GM06990 (cell line): ENCODE measurements at regions not wholly inside any gene's neighbourhood (a gene's known extent, or its start where the extent isn't known, plus 50 kb on each side); places are given as distances from the start of the nearest gene placed in this dataset.
"Not testable (repeated sequence)": the region's sequence is repeated elsewhere in the genome, so short reads cannot be mapped to it uniquely, and the experiment has no call there.

ENCODE experiments used
- DNase-seq: peaks from one replicate; pipeline ENCODE4 v3.0.0-alpha.2; 2011; ENCODE audit not compliant: insufficient read length; ENCODE audit errors: extremely low read depth
- H3K27me3 ChIP-seq: replicated peaks from 2 replicates; pipeline ENCODE4 v1.6.0; 2011; ENCODE audit warnings: low read length; ENCODE audit not compliant: control insufficient read depth, insufficient read depth
- H3K36me3 ChIP-seq: 2 replicates; pipeline ENCODE4 v1.5.1; 2011; ENCODE audit warnings: low read length; ENCODE audit not compliant: control insufficient read depth, insufficient read depth
- H3K4me3 ChIP-seq: replicated peaks from 2 replicates; pipeline ENCODE4 v1.5.1; 2011; ENCODE audit warnings: low read depth, mild to moderate bottlenecking, control low read depth, low read length
- TF ChIP-seq, protein P1 (sequence below): IDR thresholded peaks from 2 replicates; pipeline ENCODE4 v1.5.1; 2011; ENCODE audit warnings: low read length, control low read depth, mild to moderate bottlenecking, inconsistent platforms; ENCODE audit not compliant: insufficient read depth, poor library complexity, severe bottlenecking

DNA sequence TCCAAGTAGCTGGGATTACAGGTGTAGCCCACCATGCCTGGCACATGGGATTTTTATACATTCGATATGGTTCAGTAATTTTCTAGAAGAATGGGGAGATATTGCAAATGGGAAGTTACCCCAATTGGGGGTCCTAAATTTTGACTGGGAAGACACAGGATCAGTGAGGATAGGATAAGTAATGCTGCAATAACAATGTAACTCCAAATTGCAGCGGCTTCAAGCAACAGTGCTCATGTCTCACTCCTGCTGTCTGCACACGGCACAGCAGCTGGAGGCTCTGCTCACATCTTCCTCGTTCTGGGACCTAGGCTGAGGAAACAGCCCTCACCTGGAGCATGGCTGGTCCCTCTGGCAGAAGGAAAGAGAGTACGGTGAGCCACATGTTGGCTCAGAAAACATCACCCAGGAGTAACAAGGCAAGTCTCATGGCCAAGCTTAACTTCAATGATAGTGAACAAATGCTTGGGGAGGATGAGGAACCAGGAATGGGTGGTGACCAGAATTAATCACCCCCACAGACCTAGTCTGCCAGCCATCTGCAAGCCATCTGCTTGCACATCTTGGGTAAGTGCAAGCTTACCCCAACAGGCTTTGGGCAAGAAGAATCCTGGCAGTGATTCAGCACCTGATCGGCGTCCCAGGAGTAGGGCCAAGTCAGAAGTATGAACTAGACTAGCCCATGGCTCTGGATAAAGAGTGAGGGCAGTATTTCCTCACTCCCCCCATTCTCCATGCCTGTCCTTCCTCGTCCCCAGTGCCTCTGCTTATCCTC lies 229.2 kb downstream of the COPRS start:
- TF ChIP-seq, protein P1, sequence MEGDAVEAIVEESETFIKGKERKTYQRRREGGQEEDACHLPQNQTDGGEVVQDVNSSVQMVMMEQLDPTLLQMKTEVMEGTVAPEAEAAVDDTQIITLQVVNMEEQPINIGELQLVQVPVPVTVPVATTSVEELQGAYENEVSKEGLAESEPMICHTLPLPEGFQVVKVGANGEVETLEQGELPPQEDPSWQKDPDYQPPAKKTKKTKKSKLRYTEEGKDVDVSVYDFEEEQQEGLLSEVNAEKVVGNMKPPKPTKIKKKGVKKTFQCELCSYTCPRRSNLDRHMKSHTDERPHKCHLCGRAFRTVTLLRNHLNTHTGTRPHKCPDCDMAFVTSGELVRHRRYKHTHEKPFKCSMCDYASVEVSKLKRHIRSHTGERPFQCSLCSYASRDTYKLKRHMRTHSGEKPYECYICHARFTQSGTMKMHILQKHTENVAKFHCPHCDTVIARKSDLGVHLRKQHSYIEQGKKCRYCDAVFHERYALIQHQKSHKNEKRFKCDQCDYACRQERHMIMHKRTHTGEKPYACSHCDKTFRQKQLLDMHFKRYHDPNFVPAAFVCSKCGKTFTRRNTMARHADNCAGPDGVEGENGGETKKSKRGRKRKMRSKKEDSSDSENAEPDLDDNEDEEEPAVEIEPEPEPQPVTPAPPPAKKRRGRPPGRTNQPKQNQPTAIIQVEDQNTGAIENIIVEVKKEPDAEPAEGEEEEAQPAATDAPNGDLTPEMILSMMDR, result no peak
- no peaks in the 10 kb centered on the region for H3K27me3 ChIP-seq
- DNase-seq, result no peak

DNA sequence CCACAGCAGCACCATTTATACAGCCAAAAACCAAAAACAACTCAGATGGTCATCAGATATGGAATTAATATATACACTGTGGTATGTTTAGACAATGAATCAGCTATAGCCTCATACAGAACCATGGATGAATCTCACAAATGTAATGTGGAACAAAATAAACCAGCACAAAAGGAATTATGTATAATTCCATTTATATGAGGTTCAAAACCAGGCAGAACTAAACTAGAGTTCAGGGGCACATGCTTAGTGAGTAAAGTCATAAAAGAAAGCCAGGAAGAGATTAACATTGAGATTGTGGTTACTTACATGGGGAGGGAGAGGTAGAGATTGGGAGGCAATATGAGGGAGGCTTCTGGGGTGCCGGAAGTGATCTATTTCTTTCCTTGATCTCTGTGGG lies 231.1 kb downstream of the COPRS start:
- DNase-seq, result no peak
- TF ChIP-seq, protein P1, result no peak
- Histone ChIP-seq H3K27me3 (no peaks in the 10 kb centered on the region), H3K4me3 (no peak overlapping the region), H3K36me3 (no peaks in the 10 kb centered on the region)

More for the DNA sequence above, 229.2 kb downstream of the COPRS start:
- no peak overlapping the region for H3K4me3 ChIP-seq
- no peaks in the 10 kb centered on the region for H3K36me3 ChIP-seq

GRCh38 chr17:31623990-31624389 lies 232.5 kb downstream of the RAB11FIP4 start:
- TF ChIP-seq, protein P1, result no peak

GRCh38 chr17:31622500-31622899 lies 231.0 kb downstream of the RAB11FIP4 start:
- H3K27me3 ChIP-seq, result no peaks in the 10 kb centered on the region
- H3K4me3 ChIP-seq, result no peak overlapping the region
- DNase-seq, result no peak
- TF ChIP-seq, protein P1, result no peak
- H3K36me3 ChIP-seq, result no peaks in the 10 kb centered on the region

More at GRCh38 chr17:31623990-31624389, 232.5 kb downstream of the RAB11FIP4 start:
- no peaks in the 10 kb centered on the region for H3K36me3 ChIP-seq
- no peaks in the 10 kb centered on the region for H3K27me3 ChIP-seq
- H3K4me3 ChIP-seq, result no peak overlapping the region
- DNase-seq, result no peak

DNA sequence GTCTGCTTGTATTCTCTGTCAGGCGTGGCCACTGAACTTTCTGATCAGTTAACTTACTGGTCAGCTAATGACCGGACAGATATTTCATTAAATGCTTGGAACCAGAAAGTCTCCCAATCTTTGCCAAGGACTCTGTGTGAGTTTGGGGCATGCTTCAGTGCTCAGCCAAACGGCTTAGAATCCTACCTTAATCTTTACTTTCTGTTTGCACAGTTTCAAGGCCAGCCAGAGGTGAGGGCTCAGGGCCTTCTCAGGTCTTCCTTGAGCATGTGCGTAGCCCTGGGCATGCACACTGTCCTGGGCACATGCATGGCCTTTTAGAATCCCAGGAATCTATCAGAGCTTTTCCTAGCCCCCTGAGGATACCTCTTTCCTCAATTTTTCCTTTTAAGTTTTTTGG lies 230.1 kb downstream of the RAB11FIP4 start:
- TF ChIP-seq, protein P1, result no peak

DNA sequence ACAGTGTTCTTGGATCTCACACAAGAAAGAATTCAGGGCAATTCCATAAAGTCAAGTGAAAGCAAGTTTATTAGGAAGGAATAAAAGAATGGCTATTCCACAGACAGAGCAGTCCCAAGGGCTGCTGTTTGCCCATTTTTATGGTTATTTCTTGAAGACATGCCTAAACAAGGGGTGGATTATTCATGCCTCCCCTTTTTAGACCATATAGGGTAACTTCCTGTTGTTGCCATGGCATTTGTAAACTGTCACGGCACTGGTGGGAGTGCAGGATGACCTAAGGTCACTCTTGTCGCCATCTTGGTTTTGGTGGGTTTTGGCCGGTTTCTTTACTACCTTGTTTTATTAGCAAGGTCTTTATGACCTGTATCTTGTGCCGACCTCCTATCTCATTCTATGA lies 219.6 kb downstream of the RAB11FIP4 start:
- H3K27me3 ChIP-seq, DNase-seq, H3K4me3 ChIP-seq, H3K36me3 ChIP-seq: not testable (repeated sequence)

More for the DNA sequence above, 230.1 kb downstream of the RAB11FIP4 start:
- no peak for DNase-seq
- Histone ChIP-seq H3K4me3 (no peak overlapping the region), H3K36me3 (no peaks in the 10 kb centered on the region), H3K27me3 (no peaks in the 10 kb centered on the region)
